NCI-H1694 treated with DMSO at 0.1 percent for 48 hours (cell line): ENCODE measurements at regions not wholly inside any gene's neighbourhood (a gene's known extent, or its start where the extent isn't known, plus 50 kb on each side); places are given as distances from the start of the nearest gene placed in this dataset.

Experiments used
- DNase-seq: peaks from one replicate; lab custom pipeline; 2025; lab: John Stamatoyannopoulos, UW

DNA sequence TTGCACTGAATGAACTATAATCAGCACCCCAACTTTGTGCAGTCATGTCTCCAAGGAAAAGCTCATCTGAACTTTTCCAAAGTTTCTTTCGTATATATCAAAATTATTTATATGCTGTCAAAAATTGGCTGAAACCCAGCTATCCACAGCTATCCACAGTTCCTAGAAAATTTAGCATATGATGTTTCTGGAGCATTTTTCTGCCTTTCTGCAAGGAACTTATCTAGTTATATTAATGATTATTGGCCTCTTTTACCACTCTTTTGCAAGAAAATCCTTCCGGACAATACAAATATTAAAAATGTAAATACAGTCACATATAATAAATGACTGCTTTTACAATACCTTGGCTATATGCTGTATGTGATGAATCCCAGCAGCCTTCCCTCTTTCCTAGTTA lies 270.2 kb downstream of the TMEM167A start:
- no peak for DNase-seq

DNA sequence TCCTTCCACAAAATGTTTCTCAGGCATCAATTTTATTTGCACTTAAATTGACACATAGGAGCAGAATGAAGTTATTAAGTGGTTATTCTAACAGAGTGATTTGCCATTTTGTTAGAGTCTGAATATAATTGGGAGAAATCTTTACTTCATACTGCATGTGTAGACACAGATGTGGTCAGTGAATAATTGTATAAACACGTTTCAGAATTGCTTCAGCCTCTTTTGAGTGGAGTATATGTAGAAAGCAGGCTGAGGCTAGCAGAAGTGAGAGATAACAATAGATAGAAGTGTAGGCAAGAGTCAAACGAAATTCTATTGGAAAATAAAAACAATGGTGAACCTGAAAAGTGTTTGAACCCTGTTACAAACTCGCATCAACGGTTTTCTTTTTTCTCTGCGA lies 270.7 kb downstream of the TMEM167A start:
- DNase-seq, result no peak

DNA sequence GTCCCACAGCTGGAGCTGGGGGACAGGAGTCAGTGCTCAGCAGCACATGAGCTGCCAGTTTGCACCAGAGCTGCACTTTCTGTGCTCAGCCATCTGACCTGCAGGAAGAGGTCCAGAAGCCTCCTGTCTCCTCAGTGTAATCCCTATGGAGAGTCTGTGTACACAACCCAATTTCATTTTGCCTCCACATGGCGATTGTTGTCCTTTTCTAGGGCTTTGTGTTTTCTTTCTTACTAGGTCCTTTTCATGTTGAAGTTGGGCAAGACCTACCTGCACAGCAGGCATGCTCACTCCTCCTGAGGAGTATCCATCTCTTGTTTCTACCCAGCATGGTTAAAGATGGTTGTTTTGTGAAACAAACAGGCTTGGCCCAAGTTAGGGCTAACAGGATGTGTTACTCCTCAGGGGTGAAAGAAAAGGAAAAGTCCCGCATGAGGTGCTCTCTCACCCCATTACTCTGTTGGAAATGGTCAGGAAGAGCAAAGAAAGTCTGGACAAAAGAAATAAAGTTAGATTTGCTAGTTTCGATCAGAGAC lies 273.0 kb downstream of the TMEM167A start:
- no peak for DNase-seq

DNA sequence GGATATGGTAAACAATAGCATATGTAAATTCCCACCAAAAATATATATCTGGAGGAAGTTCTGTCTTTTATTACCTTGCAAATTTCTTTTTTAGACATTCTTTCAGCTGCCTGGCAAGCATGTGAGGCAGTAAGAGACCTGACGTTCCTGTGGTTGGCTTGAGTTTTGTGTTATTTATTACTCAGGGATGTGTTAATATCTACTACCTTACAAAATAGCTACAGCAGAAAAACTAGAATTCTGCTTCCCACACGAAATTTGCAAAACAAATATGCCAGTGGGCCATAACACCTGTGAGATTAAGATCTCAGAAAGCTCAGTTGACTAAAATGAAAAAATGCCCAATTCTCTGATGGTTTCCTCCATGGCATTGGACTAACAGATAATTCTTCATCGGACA lies 274.2 kb downstream of the TMEM167A start:
- DNase-seq, result no peak

DNA sequence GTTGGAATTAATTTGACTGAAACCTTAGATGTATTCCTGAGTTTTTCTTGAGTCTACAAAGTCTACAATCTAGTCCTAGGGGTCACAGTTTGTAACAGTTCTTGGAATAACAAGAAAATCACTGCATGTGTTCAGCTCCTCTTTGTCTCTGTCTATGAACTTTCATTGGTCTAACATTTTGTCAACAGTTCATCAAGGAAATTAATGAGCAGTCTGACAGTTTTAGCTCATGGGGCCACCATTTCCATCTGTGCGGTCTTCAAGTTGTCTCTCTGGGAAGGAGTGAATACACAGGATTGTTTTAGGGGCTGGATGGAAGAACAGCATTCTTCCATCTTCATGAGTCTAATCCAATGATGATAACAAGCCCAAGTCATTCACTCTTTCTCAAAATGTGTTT lies 276.4 kb downstream of the TMEM167A start:
- DNase-seq, result no peak

DNA sequence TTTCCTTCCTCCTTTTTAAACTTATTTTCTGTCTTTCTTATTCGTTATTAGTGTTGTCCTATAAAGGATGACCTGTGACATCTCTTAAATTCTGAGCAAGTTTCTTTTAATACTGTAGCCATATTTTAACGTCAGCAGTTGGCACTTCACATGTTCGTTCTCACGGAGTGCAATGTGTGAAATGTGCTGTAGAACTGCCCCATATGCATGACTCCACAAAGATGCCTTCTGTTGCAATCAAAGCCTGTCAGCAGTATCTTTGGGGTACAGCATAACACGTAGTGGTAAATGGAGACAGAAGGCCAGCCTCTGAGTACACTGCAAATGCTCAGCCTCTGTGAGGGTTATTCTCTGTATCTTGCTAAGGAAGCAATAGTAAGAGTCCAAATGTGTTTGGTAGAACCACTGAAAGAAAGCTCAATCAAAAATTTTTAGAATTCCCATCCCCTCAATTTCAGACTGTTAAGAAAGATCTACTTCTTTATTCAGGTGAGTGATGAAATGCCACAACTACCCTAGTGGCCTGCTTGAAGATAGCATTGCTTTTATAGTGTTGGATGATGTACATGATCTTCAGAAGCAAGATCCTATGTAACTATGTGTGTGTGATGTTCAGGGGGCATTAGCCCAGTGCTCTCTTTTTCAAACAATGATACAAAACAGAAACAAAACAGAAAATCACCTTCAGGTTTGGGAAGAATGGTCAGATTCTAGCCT lies 277.7 kb downstream of the TMEM167A start:
- DNase-seq, result no peak

DNA sequence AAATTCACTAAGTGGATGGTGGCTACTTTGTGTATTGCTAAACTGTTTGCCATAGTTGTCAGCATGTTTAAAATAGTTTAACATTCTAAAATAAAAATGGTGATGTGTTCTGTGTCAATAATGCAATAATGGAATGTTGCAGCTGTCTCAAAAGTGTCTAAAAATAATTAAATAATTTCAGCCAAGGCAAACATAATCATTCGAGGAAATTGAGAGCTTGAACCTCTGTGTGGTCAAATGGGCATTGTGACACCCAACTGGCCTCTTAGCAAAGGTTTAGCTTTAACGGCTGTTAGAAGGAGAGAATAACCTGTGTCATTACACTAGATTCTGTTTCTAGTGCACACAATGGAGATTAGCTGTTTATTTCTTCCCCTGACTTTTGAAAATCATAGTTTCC lies 278.5 kb downstream of the TMEM167A start:
- no peak for DNase-seq

DNA sequence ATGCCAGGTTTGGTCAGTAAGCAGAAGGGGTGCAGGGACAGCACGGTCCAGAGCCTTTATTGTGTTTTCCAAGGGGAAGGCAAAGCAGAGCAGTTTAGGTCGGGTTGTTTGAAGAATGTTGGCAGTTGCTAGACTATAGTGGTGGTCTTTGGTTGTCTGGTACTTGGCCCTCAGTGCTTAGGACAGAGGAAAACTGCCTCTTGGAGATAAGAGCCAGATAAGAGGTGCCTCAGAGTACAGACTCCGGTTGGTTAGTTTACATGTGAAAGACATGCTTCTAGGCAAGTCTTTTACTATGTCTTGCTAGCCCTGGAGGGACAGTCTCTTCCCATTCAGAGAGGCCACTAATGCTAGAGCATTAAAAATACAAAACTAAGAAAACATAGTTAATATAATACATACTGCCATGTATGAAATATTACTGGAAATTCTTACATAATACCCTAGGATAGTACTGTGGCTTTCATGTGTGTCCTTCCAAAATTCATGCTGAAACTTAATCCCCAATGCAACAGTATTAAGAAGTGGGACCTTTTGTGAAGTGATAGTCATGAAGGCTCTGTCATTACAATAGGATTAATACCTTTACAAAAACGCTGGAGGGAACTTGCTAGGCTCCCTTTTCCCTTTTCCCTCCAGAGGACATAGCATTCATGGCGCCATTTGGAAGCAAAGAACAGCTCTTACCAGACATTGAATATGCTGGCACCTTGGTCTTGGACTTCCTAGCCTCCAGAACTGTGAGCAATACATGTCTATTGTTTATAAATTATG lies 280.4 kb downstream of the TMEM167A start:
- DNase-seq, result no peak

DNA sequence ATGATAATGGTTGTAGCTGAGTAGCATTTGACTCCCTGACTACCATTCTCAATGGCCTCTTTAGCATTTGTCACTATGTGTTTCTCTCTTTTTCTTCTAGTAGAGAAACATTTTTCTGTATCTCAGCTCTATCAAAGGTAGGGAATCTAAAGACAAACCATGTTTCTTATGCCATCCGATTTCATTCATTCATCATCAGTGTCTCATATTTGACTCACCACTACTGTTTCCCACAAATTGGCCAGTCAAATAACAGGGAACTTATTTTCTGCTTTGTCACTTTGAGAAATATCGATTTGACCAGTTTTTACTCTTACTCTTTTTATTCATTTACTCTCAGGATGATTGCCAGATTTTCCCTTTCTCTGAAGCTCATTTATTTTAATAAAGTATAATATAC lies 282.3 kb downstream of the TMEM167A start:
- DNase-seq, result no peak

DNA sequence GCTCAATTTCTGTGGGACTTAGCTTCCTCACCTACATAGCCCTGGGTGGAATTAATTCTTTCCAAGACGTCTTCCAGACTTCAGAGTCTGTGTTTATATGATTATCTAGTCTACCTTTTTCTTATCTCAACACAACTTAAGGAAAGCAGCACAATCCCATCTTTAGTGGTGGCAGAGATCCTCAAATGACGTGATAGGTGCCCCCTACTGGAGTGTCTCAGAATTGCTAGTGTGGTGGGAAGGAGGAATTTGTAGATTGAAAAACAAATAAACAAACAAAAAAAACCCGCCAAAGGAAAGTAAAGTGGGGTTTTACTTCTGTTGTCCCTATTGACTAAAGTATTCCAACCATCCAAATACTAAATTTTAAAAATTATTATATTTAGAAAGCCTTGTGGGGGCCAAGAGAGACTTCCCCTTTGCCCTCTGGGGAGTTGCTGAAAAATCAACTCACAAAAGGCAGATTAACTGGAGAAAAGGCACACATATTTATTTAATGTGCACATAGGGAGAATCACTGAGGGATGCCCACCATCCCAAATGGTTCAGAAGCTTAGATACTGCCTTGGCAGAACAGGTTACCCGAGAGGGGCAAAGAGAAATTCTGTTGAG lies 283.3 kb downstream of the TMEM167A start:
- DNase-seq, result no peak

DNA sequence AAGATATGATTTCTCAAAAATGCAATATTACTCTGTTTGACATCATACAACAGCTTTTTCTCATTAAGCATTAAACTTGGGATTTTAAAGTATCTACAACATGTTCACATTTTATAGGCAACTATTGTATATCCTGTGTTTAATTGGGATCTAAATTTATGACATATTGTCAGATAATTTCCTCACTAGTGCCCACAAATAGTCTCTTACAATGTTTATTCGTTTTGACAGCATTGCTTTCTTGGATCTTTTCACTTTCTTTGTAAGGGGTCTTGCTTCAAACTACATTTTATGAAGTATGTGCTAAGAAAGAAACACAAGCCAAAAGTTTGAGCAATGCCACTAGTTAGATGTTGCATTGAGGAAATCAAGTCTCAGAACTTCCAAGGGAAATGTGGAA lies 285.1 kb downstream of the TMEM167A start:
- no peak for DNase-seq

DNA sequence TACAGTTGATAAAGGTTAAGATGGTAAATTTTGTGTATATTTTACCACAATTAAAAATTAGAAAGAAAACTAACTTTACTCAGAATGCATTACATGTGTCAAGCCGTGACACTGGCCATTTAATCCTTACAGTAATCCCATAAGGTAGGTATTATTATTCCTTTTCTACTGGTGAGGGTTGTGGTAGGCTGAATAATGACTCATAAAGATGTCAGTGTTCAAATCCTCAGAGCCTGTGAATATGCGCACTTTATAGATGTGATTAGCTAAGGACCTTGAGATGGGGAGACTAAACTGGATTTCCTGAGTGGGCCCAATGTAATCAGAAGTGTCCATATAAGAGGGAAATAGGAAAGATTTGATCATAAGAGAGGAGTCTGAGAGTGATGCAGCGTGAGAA lies 288.1 kb downstream of the TMEM167A start:
- DNase-seq, result no peak

DNA sequence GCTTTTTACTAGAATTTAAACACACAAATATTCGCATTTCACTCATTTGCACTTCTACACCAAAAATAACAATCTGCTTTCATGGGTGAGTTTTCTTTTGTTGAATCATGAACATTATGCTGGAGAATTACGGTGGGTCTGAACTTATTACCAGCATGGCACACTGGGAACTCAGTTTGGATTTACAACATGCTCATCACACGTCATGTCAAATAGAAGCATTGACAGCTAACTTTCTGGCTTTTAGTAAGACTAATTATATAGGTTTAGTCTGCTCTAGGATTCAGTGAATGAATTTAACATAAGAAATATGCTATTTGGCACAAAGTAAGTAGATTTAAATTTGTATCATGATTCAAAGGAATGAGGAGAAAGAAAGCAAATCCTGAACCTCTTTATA lies 290.4 kb downstream of the TMEM167A start:
- no peak for DNase-seq

DNA sequence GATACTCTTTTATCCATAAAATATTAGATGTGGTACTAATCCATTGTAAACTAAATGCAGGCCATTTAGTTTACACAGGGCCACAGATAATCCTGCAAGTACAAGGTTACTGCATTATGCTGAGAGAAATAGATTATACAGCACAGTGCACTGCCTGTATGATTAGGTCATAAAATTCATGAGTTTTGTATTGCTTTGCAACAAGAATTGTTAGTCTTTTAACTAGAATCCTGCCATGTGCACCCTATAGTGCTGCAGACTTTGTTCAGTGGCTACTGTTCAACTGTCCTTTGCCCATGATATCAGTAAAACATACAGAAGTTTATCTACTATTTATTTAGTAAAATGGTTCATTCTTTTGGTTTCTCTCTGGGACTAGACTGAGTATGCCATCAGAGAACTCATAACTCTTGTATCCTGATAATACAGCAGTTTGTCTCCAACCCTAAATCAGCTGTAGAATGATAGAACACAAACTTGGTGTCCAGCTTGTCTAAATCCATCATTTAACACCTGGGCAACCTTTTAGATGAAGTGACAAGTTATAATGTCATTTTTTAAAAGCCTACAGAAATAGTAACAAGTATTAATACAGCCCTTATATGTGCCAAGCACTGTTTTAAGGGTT lies 291.2 kb downstream of the TMEM167A start:
- DNase-seq, result no peak

DNA sequence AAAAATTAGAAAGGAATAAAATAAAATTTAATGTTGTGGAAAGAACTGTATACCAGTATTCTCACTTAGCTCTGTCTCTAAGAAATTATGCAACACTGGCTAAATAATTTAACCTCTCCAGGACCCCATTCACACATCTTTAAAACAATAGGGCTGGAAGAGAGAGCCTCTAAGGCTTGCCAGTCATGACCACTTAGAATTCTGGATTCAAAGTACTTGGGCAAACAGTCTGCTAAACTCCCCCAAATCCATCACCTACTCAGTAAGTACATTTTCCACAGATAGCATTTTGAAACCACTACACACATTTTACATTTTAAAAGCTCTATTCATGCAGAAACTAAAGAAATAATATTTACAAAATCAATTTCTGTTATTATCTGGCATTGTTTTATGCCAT lies 291.7 kb downstream of the TMEM167A start:
- no peak for DNase-seq

DNA sequence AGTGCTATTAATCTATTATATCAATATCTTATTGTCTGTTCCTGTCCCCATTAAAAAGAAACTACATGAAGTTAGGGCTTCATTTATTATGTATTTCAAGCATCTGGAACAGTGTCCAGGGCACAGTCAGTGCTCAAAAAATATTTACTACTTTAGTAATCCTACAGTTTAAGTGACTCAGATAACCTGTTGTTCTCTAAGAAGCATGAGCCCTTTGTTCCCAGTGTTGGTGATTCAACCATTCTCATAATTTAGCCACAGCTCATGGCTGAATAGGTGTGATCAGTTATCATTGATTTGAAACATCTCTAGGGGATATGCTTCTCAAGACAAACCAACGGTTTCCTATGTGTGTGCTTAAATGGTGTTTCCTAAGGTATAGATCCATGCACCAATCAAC lies 292.7 kb downstream of the TMEM167A start:
- no peak for DNase-seq

DNA sequence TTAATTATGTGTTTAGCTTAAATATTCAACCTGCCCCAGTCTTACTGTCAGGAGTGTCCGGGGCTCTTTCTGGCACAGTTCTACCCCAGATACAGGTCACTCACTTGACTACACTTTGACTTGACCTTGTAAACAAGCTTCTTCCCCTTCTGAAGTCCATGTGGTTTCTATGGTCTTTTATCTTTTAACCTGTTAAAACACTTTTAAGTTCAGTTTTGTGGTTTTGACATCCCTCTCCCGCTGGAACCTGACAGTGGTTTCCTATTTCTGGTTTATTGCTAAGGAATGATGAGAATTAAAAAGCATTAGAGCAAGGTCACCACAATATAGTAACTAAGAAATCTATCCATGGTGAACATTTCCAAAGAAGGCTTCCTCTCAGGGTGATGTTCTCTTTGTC lies 300.1 kb downstream of the TMEM167A start:
- no peak for DNase-seq

DNA sequence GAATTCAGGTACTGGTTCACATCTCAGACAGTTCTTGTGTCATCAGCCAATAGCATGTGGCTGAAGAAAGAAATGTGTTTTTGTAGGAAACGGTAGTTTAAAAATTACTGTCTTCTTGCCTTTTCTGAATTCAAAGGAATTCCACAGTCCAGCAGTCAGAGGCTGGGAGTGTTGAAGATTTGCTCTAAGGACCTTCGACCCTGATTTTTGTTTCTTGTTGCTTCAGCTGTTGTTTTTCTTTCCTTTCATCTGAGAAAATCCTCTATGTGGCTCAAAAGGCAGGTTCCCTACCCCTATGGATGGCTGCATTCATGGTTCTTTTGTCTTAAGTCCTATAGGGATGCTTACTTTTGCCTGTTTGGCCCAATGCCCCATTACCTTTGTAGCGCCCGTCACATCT lies 304.9 kb downstream of the TMEM167A start:
- no peak for DNase-seq

DNA sequence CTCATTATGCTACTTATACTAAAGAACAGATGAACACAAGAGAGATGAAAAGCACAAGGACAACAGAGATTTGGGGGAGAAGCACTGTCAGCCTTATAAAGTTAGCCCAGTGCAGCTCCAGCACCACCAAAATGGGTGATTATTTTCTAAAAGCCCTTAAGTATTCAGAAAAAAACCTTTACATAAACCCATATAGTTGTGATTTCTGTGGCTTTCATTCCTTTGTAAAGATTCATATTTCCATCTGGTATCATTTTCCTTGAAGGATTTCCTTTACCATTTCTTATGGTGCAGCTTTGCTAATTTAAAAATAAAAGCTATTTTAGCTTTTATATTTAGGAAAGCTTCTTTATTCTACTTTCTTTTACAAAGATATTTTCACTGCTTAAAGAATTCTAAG lies 311.0 kb downstream of the TMEM167A start:
- DNase-seq, result no peak

DNA sequence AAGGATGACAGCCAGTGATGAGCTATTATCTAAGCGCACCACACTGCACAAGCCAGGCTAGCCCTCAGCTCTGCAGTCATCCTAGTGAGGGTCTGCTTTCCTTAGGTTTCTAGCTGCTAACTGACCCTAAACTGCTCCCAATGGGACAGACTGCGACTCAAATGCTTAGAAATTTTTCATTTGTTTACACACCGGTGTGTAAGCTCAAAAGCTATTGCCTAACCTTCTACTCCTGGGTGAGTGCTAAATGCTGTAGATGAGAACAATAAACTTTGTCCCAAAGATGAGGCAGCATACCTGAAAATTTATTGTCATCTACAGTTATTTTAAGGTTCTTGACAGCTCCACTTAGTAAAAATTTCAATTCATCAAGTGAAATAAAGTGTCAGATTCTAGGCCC lies 311.4 kb downstream of the TMEM167A start:
- DNase-seq, result no peak

DNA sequence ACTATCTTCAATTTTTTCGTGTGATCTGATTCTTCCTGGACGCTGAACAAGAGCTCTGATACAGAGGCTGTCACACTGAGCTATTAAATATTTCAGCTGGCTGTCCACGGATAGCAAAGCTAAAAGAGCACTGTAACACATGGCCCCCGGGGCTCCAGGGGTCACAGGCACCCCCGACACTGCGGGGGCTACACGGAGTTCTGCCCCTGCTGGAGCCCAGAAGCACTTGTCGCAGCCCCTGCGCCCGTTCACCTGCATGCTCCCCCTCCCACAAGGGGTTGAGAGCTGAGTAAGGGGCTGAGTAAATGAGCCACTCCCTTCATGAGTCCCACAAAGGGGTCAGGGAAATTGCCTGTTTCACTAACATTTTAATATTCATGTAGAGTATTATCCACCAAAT lies 316.3 kb downstream of the TMEM167A start:
- no peak for DNase-seq

DNA sequence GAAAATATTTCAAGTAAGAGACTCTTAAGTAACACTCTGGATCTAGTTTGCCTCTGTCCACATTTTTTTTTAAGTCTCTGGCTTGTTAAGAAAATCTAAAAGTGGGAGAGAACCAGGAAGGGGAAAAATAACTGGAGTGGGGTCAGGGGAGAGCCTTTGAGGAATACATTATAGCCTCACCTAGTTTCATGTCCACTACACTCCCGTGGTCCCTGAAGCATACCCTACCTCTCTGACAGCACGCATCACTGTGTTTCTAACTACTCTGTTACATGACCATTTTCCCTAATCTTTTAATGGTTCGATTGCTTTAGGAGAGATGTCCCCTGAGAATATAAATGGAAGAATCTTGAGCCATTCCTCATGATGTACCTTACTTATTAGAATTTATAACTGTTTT lies 318.3 kb downstream of the TMEM167A start:
- DNase-seq, result no peak

DNA sequence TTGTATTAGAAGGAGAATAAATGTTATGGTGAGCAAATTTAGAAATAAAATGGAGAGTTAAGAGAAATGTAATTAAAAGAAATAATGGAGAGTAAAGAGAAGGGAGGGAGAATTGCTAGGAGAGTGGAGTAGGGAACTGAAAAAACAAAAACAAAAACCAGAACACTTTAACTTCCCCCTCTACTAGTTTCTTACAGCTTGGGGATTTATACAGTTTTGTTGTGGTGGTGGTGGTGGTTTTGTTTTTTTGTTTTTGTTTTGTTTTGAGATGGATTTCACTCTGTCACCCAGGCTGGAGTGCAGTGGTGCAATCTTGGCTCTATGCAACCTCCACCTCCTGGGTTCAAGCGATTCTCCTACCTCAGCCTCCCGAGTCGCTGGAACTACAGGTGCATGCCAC lies 322.4 kb downstream of the TMEM167A start:
- DNase-seq, result no peak
